Stimulated activated CD4-positive, alpha-beta T cell treated with anti-CD3 and anti-CD28 coated beads, Interleukin-1b, Interleukin-23, amount 100 ng/mL, for 24 hours (primary cell): ENCODE measurements at regions not wholly inside any gene's neighbourhood (a gene's known extent, or its start where the extent isn't known, plus 50 kb on each side); places are given as distances from the start of the nearest gene placed in this dataset.
"Not testable (repeated sequence)": the region's sequence is repeated elsewhere in the genome, so short reads cannot be mapped to it uniquely, and the experiment has no call there.

Source experiments
- DNase-seq, 4 experiments: peaks; one replicate each; pipeline ENCODE4 v3.0.0-alpha.2; 2020; ENCODE audit warnings: low read depth in 4 of 4, low spot score in 1 of 4

GRCh38 chr12:107369006-107369405 lies 275.7 kb upstream of the CRY1 start:
- no peak for DNase-seq

- DNase-seq, result no peak
Measured at GRCh38 chr12:107369679-107370078, 276.3 kb upstream of the CRY1 start.

GRCh38 chr12:107372229-107372658 lies 278.9 kb upstream of the CRY1 start:
- DNase-seq, result no peak

- DNase-seq, result no peak
Measured at GRCh38 chr12:107373238-107373809, 280.0 kb upstream of the CRY1 start.

GRCh38 chr12:107374161-107374840 lies 281.0 kb upstream of the CRY1 start:
- DNase-seq, result no peak

GRCh38 chr12:107375231-107375630 lies 281.9 kb upstream of the CRY1 start:
- DNase-seq, result no peak

- DNase-seq, result no peak
Measured at GRCh38 chr12:107377596-107378385, 284.4 kb upstream of the CRY1 start.

- no peak for DNase-seq
Measured at GRCh38 chr12:107378609-107379008, 285.3 kb upstream of the CRY1 start.

- DNase-seq, result not testable (repeated sequence)
Measured at GRCh38 chr12:107379142-107379851, 285.9 kb upstream of the CRY1 start.

- DNase-seq, result no peak
Measured at GRCh38 chr12:107379852-107380567, 286.7 kb upstream of the CRY1 start.

GRCh38 chr12:107384645-107385044 lies 291.3 kb upstream of the CRY1 start:
- DNase-seq, result no peak

GRCh38 chr12:107385509-107385908 lies 292.2 kb upstream of the CRY1 start:
- DNase-seq, result no peak

- no peak for DNase-seq
Measured at GRCh38 chr12:107386569-107386968, 293.2 kb upstream of the CRY1 start.

- no peak for DNase-seq
Measured at GRCh38 chr12:107388263-107388662, 294.9 kb upstream of the CRY1 start.

- no peak for DNase-seq
Measured at GRCh38 chr12:107390414-107390813, 295.2 kb upstream of the PWP1 start.

GRCh38 chr12:107393043-107393717 lies 292.4 kb upstream of the PWP1 start:
- no peak for DNase-seq

GRCh38 chr12:107394693-107395092 lies 290.9 kb upstream of the PWP1 start:
- DNase-seq, result no peak

GRCh38 chr12:107395817-107396216 lies 289.8 kb upstream of the PWP1 start:
- DNase-seq, result no peak

GRCh38 chr12:107396991-107397390 lies 288.6 kb upstream of the PWP1 start:
- DNase-seq, result no peak

- DNase-seq, result no peak
Measured at GRCh38 chr12:107397890-107398500, 287.6 kb upstream of the PWP1 start.
